SK-N-SH treated with all-trans-retinoic acid at 6 μM for 48 hours (cell line): ENCODE measurements at regions not wholly inside any gene's neighbourhood (a gene's known extent, or its start where the extent isn't known, plus 50 kb on each side); places are given as distances from the start of the nearest gene placed in this dataset.

Experiments
- ATAC-seq: fragments of 200-7000 bp; cut with Tn5 transposase; 3 replicates; pipeline ENCODE4 v1.9.1; 2020; ENCODE audit warnings: mild to moderate bottlenecking, moderate library complexity
- ARNTL ChIP-seq: fragments of 450-650 bp; formaldehyde crosslinking; IDR thresholded peaks from 2 replicates; pipeline ENCODE4 v1.5.0; 2020; ENCODE audit warnings: low read depth, mild to moderate bottlenecking, moderate library complexity, borderline replicate concordance
- BACH2 ChIP-seq: fragments of 250-450 bp; sonication (Bioruptor Pico); IDR thresholded peaks from 2 replicates; pipeline ENCODE4 v1.9.0; 2021; ENCODE audit warnings: mild to moderate bottlenecking, borderline replicate concordance
- CREB5 ChIP-seq: fragments of 250-450 bp; sonication (Bioruptor Pico); IDR thresholded peaks from 2 replicates; pipeline ENCODE4 v1.5.1; 2020; ENCODE audit warnings: low read depth, mild to moderate bottlenecking, moderate library complexity
- CSDC2 ChIP-seq: fragments of 250-450 bp; sonication (Bioruptor Pico); IDR thresholded peaks from 2 replicates; pipeline ENCODE4 v1.5.0; 2020; ENCODE audit warnings: mild to moderate bottlenecking, moderate library complexity
- CSRNP3 ChIP-seq: fragments of 250-450 bp; sonication (Bioruptor Pico); IDR thresholded peaks from 2 replicates; pipeline ENCODE4 v1.5.1; 2021; ENCODE audit warnings: mild to moderate bottlenecking, moderate library complexity
- ESRRG ChIP-seq: fragments of 250-450 bp; sonication (Bioruptor Pico); IDR thresholded peaks from 2 replicates; pipeline ENCODE4 v1.6.1; 2021; ENCODE audit warnings: mild to moderate bottlenecking
- GLIS3 ChIP-seq: fragments of 250-450 bp; sonication (Bioruptor Pico); IDR thresholded peaks from 2 replicates; pipeline ENCODE4 v1.5.0; 2020; ENCODE audit warnings: mild to moderate bottlenecking, moderate library complexity
- ISL1 ChIP-seq: fragments of 250-450 bp; sonication (Bioruptor Pico); IDR thresholded peaks from 2 replicates; pipeline ENCODE4 v2.1.2; 2022; ENCODE audit warnings: mild to moderate bottlenecking, moderate library complexity
- POU6F1 ChIP-seq: fragments of 250-450 bp; sonication (Bioruptor Pico); IDR thresholded peaks from 2 replicates; pipeline ENCODE4 v1.8.0; 2021; ENCODE audit warnings: low read depth, mild to moderate bottlenecking, moderate library complexity, borderline replicate concordance
- PPARA ChIP-seq: fragments of 250-450 bp; sonication (Bioruptor Pico); IDR thresholded peaks from 2 replicates; pipeline ENCODE4 v1.5.0; 2020; ENCODE audit warnings: mild to moderate bottlenecking, borderline replicate concordance
- SNAI2 ChIP-seq: fragments of 250-450 bp; sonication (Bioruptor Pico); IDR thresholded peaks from 2 replicates; pipeline ENCODE4 v1.5.0; 2020; ENCODE audit warnings: mild to moderate bottlenecking, moderate library complexity
- TCF4 ChIP-seq: fragments of 250-450 bp; sonication (Bioruptor Pico); IDR thresholded peaks from 2 replicates; pipeline ENCODE4 v1.8.0; 2021; ENCODE audit warnings: mild to moderate bottlenecking, moderate library complexity, borderline replicate concordance
- TOX ChIP-seq: fragments of 250-450 bp; sonication (Bioruptor Pico); IDR thresholded peaks from 2 replicates; pipeline ENCODE4 v1.8.0; 2021; ENCODE audit warnings: mild to moderate bottlenecking, moderate library complexity, borderline replicate concordance
- ZC3H10 ChIP-seq: fragments of 250-450 bp; sonication (Bioruptor Pico); IDR thresholded peaks from 2 replicates; pipeline ENCODE4 v1.5.1; 2021; ENCODE audit warnings: mild to moderate bottlenecking, moderate library complexity
- ZFP3 ChIP-seq: fragments of 250-450 bp; sonication (Bioruptor Pico); IDR thresholded peaks from 2 replicates; pipeline ENCODE4 v1.5.0; 2020; ENCODE audit warnings: mild to moderate bottlenecking, moderate library complexity
- ZFP30 ChIP-seq: fragments of 450-650 bp; formaldehyde crosslinking; IDR thresholded peaks from 2 replicates; pipeline ENCODE4 v1.5.0; 2022; ENCODE audit warnings: mild to moderate bottlenecking, moderate library complexity
- ZNF565 ChIP-seq: fragments of 450-650 bp; formaldehyde crosslinking; conservative IDR thresholded peaks from 2 replicates; pipeline ENCODE4 v1.5.0; 2020; ENCODE audit warnings: low read depth, mild to moderate bottlenecking, moderate library complexity
- ZNF8 ChIP-seq: fragments of 450-650 bp; formaldehyde crosslinking; IDR thresholded peaks from 2 replicates; pipeline ENCODE4 v1.5.0; 2020; ENCODE audit warnings: mild to moderate bottlenecking, moderate library complexity
- TF ChIP-seq, protein P1 (sequence below): fragments of 250-450 bp; sonication (Bioruptor Pico); IDR thresholded peaks from 2 replicates; pipeline ENCODE4 v1.8.0; 2020; ENCODE audit warnings: mild to moderate bottlenecking, moderate library complexity, borderline replicate concordance
- TF ChIP-seq, protein P2 (sequence below): fragments of 250-450 bp; sonication (Bioruptor Pico); IDR thresholded peaks from 2 replicates; pipeline ENCODE4 v1.5.0; 2020; ENCODE audit warnings: mild to moderate bottlenecking, moderate library complexity

- no peak for ATAC-seq
- TF ChIP-seq TOX (CRISPR knock-in tag) (no peak), SNAI2 (no peak), ARNTL (CRISPR knock-in tag) (no peak), CSRNP3 (CRISPR knock-in tag) (no peak), POU6F1 (CRISPR knock-in tag) (no peak), CREB5 (CRISPR knock-in tag) (no peak)
- TF ChIP-seq, protein P1, sequence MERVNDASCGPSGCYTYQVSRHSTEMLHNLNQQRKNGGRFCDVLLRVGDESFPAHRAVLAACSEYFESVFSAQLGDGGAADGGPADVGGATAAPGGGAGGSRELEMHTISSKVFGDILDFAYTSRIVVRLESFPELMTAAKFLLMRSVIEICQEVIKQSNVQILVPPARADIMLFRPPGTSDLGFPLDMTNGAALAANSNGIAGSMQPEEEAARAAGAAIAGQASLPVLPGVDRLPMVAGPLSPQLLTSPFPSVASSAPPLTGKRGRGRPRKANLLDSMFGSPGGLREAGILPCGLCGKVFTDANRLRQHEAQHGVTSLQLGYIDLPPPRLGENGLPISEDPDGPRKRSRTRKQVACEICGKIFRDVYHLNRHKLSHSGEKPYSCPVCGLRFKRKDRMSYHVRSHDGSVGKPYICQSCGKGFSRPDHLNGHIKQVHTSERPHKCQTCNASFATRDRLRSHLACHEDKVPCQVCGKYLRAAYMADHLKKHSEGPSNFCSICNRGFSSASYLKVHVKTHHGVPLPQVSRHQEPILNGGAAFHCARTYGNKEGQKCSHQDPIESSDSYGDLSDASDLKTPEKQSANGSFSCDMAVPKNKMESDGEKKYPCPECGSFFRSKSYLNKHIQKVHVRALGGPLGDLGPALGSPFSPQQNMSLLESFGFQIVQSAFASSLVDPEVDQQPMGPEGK (CRISPR knock-in tag): no peak
Measured at GRCh38 chr6:82641677-82642076, 278.1 kb downstream of the TPBG start.

DNA sequence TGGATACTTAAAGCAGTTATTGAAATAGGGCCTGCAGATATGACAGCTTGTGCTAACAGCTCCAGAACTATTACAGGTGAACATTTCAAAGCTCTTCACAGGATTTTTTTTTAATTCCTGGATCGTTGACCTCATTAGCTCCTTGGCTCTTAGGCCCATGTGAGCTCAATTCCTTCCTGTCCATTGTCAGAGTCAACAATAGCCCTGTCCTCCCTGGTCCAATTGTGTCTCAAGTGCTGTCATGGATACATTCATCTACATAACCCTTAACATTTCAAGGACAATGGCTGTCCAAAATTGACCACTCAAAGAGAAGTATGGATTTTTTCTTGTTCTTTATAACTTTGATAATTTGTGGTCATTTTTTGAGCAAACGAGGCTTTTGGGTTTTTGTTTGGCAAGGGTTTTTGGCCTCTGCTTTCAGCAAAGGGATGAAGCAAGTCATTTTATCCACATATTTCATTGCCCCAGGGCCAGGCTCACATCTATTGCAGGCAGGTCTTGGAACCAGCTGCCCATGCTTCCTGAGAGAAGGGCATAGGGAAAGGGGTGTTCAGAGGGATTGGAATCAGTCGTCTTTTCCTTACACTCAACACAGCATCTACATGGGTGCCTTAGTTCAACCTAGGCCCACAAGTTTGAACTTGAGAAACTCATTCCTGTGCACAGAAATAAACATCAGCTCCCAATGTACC, 282.1 kb downstream of the TPBG start:
- no peak for TF ChIP-seq ARNTL (CRISPR knock-in tag)
- no peak for TF ChIP-seq ZFP3 (CRISPR knock-in tag)
- no peak for TF ChIP-seq BACH2 (CRISPR knock-in tag)
- TF ChIP-seq ZC3H10: no peak
- TF ChIP-seq, protein P2, sequence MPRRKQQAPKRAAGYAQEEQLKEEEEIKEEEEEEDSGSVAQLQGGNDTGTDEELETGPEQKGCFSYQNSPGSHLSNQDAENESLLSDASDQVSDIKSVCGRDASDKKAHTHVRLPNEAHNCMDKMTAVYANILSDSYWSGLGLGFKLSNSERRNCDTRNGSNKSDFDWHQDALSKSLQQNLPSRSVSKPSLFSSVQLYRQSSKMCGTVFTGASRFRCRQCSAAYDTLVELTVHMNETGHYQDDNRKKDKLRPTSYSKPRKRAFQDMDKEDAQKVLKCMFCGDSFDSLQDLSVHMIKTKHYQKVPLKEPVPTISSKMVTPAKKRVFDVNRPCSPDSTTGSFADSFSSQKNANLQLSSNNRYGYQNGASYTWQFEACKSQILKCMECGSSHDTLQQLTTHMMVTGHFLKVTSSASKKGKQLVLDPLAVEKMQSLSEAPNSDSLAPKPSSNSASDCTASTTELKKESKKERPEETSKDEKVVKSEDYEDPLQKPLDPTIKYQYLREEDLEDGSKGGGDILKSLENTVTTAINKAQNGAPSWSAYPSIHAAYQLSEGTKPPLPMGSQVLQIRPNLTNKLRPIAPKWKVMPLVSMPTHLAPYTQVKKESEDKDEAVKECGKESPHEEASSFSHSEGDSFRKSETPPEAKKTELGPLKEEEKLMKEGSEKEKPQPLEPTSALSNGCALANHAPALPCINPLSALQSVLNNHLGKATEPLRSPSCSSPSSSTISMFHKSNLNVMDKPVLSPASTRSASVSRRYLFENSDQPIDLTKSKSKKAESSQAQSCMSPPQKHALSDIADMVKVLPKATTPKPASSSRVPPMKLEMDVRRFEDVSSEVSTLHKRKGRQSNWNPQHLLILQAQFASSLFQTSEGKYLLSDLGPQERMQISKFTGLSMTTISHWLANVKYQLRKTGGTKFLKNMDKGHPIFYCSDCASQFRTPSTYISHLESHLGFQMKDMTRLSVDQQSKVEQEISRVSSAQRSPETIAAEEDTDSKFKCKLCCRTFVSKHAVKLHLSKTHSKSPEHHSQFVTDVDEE (CRISPR knock-in tag): no peak
- TF ChIP-seq SNAI2: no peak
- no peak for TF ChIP-seq POU6F1 (CRISPR knock-in tag)
- TF ChIP-seq TOX (CRISPR knock-in tag): no peak
- TF ChIP-seq ZNF565 (CRISPR knock-in tag): no peak
- no peak for TF ChIP-seq CSDC2 (CRISPR knock-in tag)
- TF ChIP-seq TCF4: no peak
- TF ChIP-seq, all 23 proteins: peak for 0
- ATAC-seq: no peak

DNA sequence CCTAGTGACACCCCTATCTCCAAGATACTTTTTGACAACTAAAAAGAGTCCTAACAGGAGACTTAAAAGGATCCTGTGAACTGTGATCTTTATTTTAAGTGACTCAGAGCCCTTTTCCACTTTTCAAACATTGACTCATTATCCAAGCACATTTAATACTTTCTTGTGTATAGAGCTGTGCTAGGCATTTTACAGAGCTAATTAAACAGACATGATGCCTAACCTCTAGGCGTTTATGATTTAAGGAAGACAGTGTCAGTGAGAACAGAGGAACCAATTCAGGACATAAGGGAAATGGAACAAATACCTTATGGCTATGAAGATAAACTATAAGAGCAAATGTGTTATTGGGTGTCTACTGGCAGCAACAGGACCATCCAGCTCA, 282.6 kb downstream of the TPBG start:
- no peak for ATAC-seq
- TF ChIP-seq ZNF565 (CRISPR knock-in tag) (no peak), ZFP30 (CRISPR knock-in tag) (no peak), ARNTL (CRISPR knock-in tag) (no peak), ZNF8 (CRISPR knock-in tag) (no peak), PPARA (no peak), TCF4 (no peak), ESRRG (no peak), SNAI2 (no peak), GLIS3 (CRISPR knock-in tag) (no peak), ZFP3 (CRISPR knock-in tag) (no peak), ISL1 (CRISPR knock-in tag) (no peak), POU6F1 (CRISPR knock-in tag) (no peak)
